ENCODE measurements at regions not wholly inside any gene's neighbourhood (a gene's known extent, or its start where the extent isn't known, plus 50 kb on each side); places are given as distances from the start of the nearest gene placed in this dataset.

DNA sequence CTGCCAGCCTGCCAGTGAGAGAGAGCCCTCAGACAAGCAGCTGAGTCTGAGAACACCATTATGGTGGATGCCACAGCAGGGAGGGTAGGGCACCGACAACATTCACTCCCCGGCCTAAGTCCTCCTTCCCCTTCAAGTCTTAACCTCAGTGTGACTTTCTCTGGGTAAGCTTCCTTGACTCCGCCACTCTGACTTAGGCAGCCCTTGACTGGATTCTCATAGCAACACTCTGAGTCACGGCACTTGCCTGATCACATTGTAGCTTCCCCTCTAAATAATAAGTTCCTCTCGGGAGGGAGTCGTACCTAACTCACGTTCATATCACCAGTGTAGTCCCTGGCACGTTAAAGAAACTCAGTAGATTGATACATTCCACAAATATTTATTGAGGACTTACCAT lies 180.5 kb downstream of the FOXB1 start:
- no peak for TF ChIP-seq CTCF (IDR thresholded peaks at IDR 0.05; ENCODE audit: poor library complexity, severe bottlenecking)
- Histone ChIP-seq H3K27ac (ENCODE audit: poor library complexity, severe bottlenecking) (no peak overlapping the region), H3K4me1 (ENCODE audit: insufficient read depth, poor library complexity, severe bottlenecking) (no peaks in the 10 kb centered on the region), H3K36me3 (ENCODE audit: low read depth) (no peaks in the 10 kb centered on the region), H3K9me3 (ENCODE audit: severe bottlenecking) (no peaks in the 10 kb centered on the region), H3K27me3 (ENCODE audit: insufficient read depth, poor library complexity, severe bottlenecking) (no peaks in the 10 kb centered on the region), H3K4me3 (ENCODE audit: severe bottlenecking) (no peak overlapping the region)
- ATAC-seq (ENCODE audit: low read depth) (peak; percentile 83), DNase-seq (ENCODE audit: low spot score) (no peak)

DNA sequence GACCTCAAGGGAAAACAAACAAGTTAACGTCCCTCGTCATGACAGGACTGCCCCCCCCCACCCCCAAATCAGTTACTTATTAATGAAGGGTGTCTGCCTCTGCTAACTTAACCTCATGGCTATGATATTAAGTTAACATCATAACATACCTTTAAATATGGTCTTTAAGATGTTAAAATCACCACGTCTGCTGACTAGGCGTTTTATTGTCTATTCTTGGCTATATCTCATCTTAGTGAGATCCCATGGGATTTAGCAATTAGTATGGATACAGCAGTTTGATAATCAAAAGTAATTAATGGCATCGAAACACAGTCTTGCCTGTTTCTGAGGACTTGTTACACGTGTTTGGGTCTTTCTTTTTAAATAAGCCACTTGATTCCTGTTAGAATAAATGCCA lies 186.9 kb downstream of the FOXB1 start:
- no peak for TF ChIP-seq CTCF (IDR thresholded peaks at IDR 0.05; ENCODE audit: poor library complexity, severe bottlenecking)
- Histone ChIP-seq H3K27ac (ENCODE audit: poor library complexity, severe bottlenecking) (no peak overlapping the region), H3K9me3 (ENCODE audit: severe bottlenecking) (no peaks in the 10 kb centered on the region), H3K36me3 (ENCODE audit: low read depth) (no peaks in the 10 kb centered on the region), H3K4me3 (ENCODE audit: severe bottlenecking) (no peak overlapping the region), H3K4me1 (ENCODE audit: insufficient read depth, poor library complexity, severe bottlenecking) (no peaks in the 10 kb centered on the region), H3K27me3 (ENCODE audit: insufficient read depth, poor library complexity, severe bottlenecking) (peaks cover 15% of the 10 kb centered on the region)
- no peak for DNase-seq (ENCODE audit: low spot score)
- no peak for ATAC-seq (ENCODE audit: low read depth)

GRCh38 chr15:60191821-60192220 lies 187.7 kb downstream of the FOXB1 start:
- H3K4me3 ChIP-seq (ENCODE audit: severe bottlenecking), result no peak overlapping the region
- H3K36me3 ChIP-seq (ENCODE audit: low read depth), result no peaks in the 10 kb centered on the region
- TF ChIP-seq CTCF (IDR thresholded peaks at IDR 0.05; ENCODE audit: poor library complexity, severe bottlenecking), result no peak
- H3K27ac ChIP-seq (ENCODE audit: poor library complexity, severe bottlenecking), result no peak overlapping the region
- DNase-seq (ENCODE audit: low spot score) (no peak), ATAC-seq (ENCODE audit: low read depth) (no peak)
- no peaks in the 10 kb centered on the region for H3K4me1 ChIP-seq (ENCODE audit: insufficient read depth, poor library complexity, severe bottlenecking)
- peaks cover 15% of the 10 kb centered on the region for H3K27me3 ChIP-seq (ENCODE audit: insufficient read depth, poor library complexity, severe bottlenecking)
- H3K9me3 ChIP-seq (ENCODE audit: severe bottlenecking), result no peaks in the 10 kb centered on the region

DNA sequence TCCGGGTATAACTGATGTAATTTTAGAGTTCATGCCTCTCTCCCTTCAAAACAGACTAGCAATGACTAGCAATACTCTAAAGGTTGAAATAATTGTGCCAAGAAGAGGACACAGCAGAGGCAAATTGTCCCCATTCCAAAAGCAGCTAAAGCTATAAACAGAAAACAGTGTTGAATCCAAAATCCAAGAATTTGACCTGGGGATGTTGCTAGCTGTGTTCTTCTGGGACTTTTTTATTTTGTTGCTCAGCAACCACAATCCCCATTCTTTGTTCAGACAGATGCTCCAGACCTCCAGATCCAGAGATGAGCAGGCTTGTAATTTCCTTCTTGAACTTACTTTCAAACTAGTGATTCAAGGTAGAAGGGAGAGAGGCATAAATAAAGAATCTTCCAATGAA lies 191.5 kb downstream of the FOXB1 start:
- H3K27ac ChIP-seq (ENCODE audit: poor library complexity, severe bottlenecking), result no peak overlapping the region
- no peaks in the 10 kb centered on the region for H3K4me1 ChIP-seq (ENCODE audit: insufficient read depth, poor library complexity, severe bottlenecking)
- no peaks in the 10 kb centered on the region for H3K36me3 ChIP-seq (ENCODE audit: low read depth)
- no peak for DNase-seq (ENCODE audit: low spot score)
- H3K27me3 ChIP-seq (ENCODE audit: insufficient read depth, poor library complexity, severe bottlenecking), result peaks cover 44% of the 10 kb centered on the region
- no peaks in the 10 kb centered on the region for H3K9me3 ChIP-seq (ENCODE audit: severe bottlenecking)
- no peak overlapping the region for H3K4me3 ChIP-seq (ENCODE audit: severe bottlenecking)
- no peak for TF ChIP-seq CTCF (IDR thresholded peaks at IDR 0.05; ENCODE audit: poor library complexity, severe bottlenecking)
- no peak for ATAC-seq (ENCODE audit: low read depth)

- Histone ChIP-seq H3K4me1 (ENCODE audit: insufficient read depth, poor library complexity, severe bottlenecking) (no peaks in the 10 kb centered on the region), H3K27me3 (ENCODE audit: insufficient read depth, poor library complexity, severe bottlenecking) (peaks cover 84% of the 10 kb centered on the region), H3K36me3 (ENCODE audit: low read depth) (no peaks in the 10 kb centered on the region), H3K9me3 (ENCODE audit: severe bottlenecking) (no peaks in the 10 kb centered on the region), H3K4me3 (ENCODE audit: severe bottlenecking) (no peak overlapping the region), H3K27ac (ENCODE audit: poor library complexity, severe bottlenecking) (no peak overlapping the region)
- TF ChIP-seq CTCF (IDR thresholded peaks at IDR 0.05; ENCODE audit: poor library complexity, severe bottlenecking), result no peak
- ATAC-seq (ENCODE audit: low read depth) (no peak), DNase-seq (ENCODE audit: low spot score) (no peak)
These were observed 193.5 kb downstream of the ANXA2 start for GRCh38 chr15:60204131-60204885.
